Vagina (tissue), 2 donors: ENCODE measurements at regions not wholly inside any gene's neighbourhood (a gene's known extent, or its start where the extent isn't known, plus 50 kb on each side); places are given as distances from the start of the nearest gene placed in this dataset.

Experiments used
- DNase-seq, 2 donors: peaks; one replicate each; pipeline ENCODE4 v3.0.0-alpha.2; 2017; ENCODE audit errors: extremely low spot score in 2 of 2
- H3K27ac ChIP-seq: fragments of 200-600 bp; sonication (generic); one replicate; pipeline ENCODE4 v1.5.1; 2019
- H3K27me3 ChIP-seq: fragments of 200-600 bp; sonication (generic); one replicate; pipeline ENCODE4 v1.5.1; 2019
- H3K36me3 ChIP-seq, 2 donors: fragments of 200-600 bp; sonication (generic); one replicate each; pipeline ENCODE4 v1.5.1; 2017 to 2019
- H3K4me1 ChIP-seq: fragments of 200-600 bp; sonication (generic); one replicate; pipeline ENCODE4 v1.5.1; 2019
- H3K4me3 ChIP-seq, 2 donors: fragments of 200-600 bp; sonication (generic); 1 replicate in 1 of 2; 2 replicates in 1 of 2; pipeline ENCODE4 v1.5.1; 2016 to 2019
- H3K9me3 ChIP-seq: fragments of 200-600 bp; sonication (generic); one replicate; pipeline ENCODE4 v1.5.1; 2019
- CTCF ChIP-seq, 3 experiments: fragments of 450-650 bp in 2 of 3; fragments of 200-600 bp in 1 of 3; sonication (generic) in 1 of 3; IDR thresholded peaks; one replicate each; pipeline ENCODE4 v1.5.1; 2017 to 2019; ENCODE audit warnings: antibody characterized with exemption in 3 of 3, mild to moderate bottlenecking in 2 of 3, moderate library complexity in 2 of 3
- POLR2A ChIP-seq, 2 donors: fragments of 450-650 bp; IDR thresholded peaks; one replicate each; pipeline ENCODE4 v1.6.1; 2017; ENCODE audit warnings: antibody characterized with exemption in 2 of 2, mild to moderate bottlenecking in 2 of 2, moderate library complexity in 2 of 2
- POLR2AphosphoS5 ChIP-seq, 2 donors: sonication (generic); formaldehyde crosslinking; IDR thresholded peaks; one replicate each; pipeline ENCODE4 v1.9.0; 2017; ENCODE audit warnings: antibody characterized with exemption in 2 of 2, mild to moderate bottlenecking in 2 of 2, low read depth in 1 of 2; ENCODE audit not compliant: insufficient read depth in 1 of 2
- intact Hi-C: fragments of 100-400 bp; cut with DNase I; formaldehyde crosslinking; loops from one replicate; pipeline ENCODE4 v1.15.1; 2023

GRCh38 chr13:68347220-68347619 lies 1117.1 kb upstream of the PCDH9 start:
- intact Hi-C loops, result no loop called here
- H3K4me1 ChIP-seq, result no peaks in the 10 kb centered on the region
- no peak for DNase-seq
- no peaks in the 10 kb centered on the region for H3K9me3 ChIP-seq
- no peak overlapping the region for H3K4me3 ChIP-seq
- H3K36me3 ChIP-seq, result no peaks in the 10 kb centered on the region
- no peak for TF ChIP-seq POLR2AphosphoS5 (IDR thresholded peaks at IDR 0.05; ENCODE audit: insufficient read depth in 1 of 2, low read depth in 1 of 2)
- H3K27me3 ChIP-seq, result no peaks in the 10 kb centered on the region
- H3K27ac ChIP-seq, result no peak overlapping the region

DNA sequence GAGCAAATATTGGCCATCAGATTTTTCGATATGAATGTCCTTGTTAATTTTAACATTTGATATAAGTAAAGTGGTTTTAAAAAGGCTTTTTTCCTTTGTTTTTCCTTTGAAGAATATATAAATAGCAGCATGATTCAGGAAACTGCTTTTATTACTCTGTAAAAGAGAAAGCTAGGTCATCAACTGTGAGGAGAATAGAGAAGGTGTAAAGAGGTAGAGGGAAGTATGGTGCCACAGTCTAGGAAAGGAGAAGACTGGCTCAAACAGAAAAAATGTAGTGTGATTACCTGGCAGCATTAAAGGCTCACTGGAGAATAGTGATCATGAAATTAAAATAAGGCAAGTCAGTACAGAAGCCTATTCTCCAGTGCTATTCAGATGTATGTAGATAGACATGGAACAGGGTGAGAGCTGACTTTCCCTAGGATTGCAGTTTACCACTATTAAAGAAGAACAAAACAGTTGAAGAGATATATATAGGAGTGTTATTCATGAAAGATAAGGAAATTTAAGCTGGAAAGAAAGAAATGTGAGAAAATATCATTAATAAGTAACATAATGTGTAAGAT lies 1115.9 kb upstream of the PCDH9 start:
- DNase-seq, result no peak
- Histone ChIP-seq H3K36me3 (no peaks in the 10 kb centered on the region), H3K27me3 (no peaks in the 10 kb centered on the region), H3K27ac (no peak overlapping the region), H3K4me3 (no peak overlapping the region), H3K9me3 (no peaks in the 10 kb centered on the region), H3K4me1 (no peaks in the 10 kb centered on the region)
- TF ChIP-seq POLR2AphosphoS5 (IDR thresholded peaks at IDR 0.05; ENCODE audit: insufficient read depth in 1 of 2, low read depth in 1 of 2) (no peak), CTCF (IDR thresholded peaks at IDR 0.05) (no peak), POLR2A (IDR thresholded peaks at IDR 0.05) (no peak)
- intact Hi-C loops, result no loop called here

- Histone ChIP-seq H3K4me1 (no peaks in the 10 kb centered on the region), H3K4me3 (no peak overlapping the region), H3K9me3 (no peaks in the 10 kb centered on the region), H3K36me3 (no peaks in the 10 kb centered on the region), H3K27me3 (no peaks in the 10 kb centered on the region), H3K27ac (no peak overlapping the region)
- intact Hi-C loops, result no loop called here
- no peak for DNase-seq
- TF ChIP-seq POLR2AphosphoS5 (IDR thresholded peaks at IDR 0.05; ENCODE audit: insufficient read depth in 1 of 2, low read depth in 1 of 2), result no peak
- no peak for TF ChIP-seq CTCF (IDR thresholded peaks at IDR 0.05)
- no peak for TF ChIP-seq POLR2A (IDR thresholded peaks at IDR 0.05)
These were observed 1093.0 kb upstream of the PCDH9 start for GRCh38 chr13:68323124-68323523.

GRCh38 chr13:68319384-68319783 lies 1089.2 kb upstream of the PCDH9 start:
- H3K4me3 ChIP-seq, result no peak overlapping the region
- H3K27me3 ChIP-seq, result no peaks in the 10 kb centered on the region
- H3K9me3 ChIP-seq, result no peaks in the 10 kb centered on the region

GRCh38 chr13:68304286-68304893 lies 1074.3 kb upstream of the PCDH9 start:
- TF ChIP-seq POLR2A (IDR thresholded peaks at IDR 0.05), result no peak
- TF ChIP-seq POLR2AphosphoS5 (IDR thresholded peaks at IDR 0.05; ENCODE audit: insufficient read depth in 1 of 2, low read depth in 1 of 2), result no peak
- TF ChIP-seq CTCF (IDR thresholded peaks at IDR 0.05), result no peak
- H3K27me3 ChIP-seq, result no peaks in the 10 kb centered on the region
- no peaks in the 10 kb centered on the region for H3K9me3 ChIP-seq
- intact Hi-C loops, result no loop called here
- no peaks in the 10 kb centered on the region for H3K4me1 ChIP-seq
- no peak overlapping the region for H3K4me3 ChIP-seq
- no peak overlapping the region for H3K27ac ChIP-seq
- no peak for DNase-seq
- H3K36me3 ChIP-seq, result no peaks in the 10 kb centered on the region

More at GRCh38 chr13:68319384-68319783, 1089.2 kb upstream of the PCDH9 start:
- no peak for DNase-seq
- H3K4me1 ChIP-seq, result no peaks in the 10 kb centered on the region
- no peaks in the 10 kb centered on the region for H3K36me3 ChIP-seq
- no peak overlapping the region for H3K27ac ChIP-seq
- intact Hi-C loops, result no loop called here
- TF ChIP-seq POLR2AphosphoS5 (IDR thresholded peaks at IDR 0.05; ENCODE audit: insufficient read depth in 1 of 2, low read depth in 1 of 2) (no peak), POLR2A (IDR thresholded peaks at IDR 0.05) (no peak), CTCF (IDR thresholded peaks at IDR 0.05) (no peak)
